Fibroblast of mammary gland (primary cell): ENCODE measurements at regions not wholly inside any gene's neighbourhood (a gene's known extent, or its start where the extent isn't known, plus 50 kb on each side); places are given as distances from the start of the nearest gene placed in this dataset.

Experiments used
- DNase-seq: peaks from one replicate; pipeline ENCODE4 v3.0.0-alpha.2; 2010; ENCODE audit warnings: low read depth
- H3K4me3 ChIP-seq: 2 replicates; pipeline ENCODE4 v1.5.1; 2011; ENCODE audit warnings: low read depth, mild to moderate bottlenecking, low read length, moderate library complexity; ENCODE audit not compliant: control insufficient read depth
- TF ChIP-seq, protein P1 (sequence below): conservative IDR thresholded peaks from 2 replicates; pipeline ENCODE4 v1.5.1; 2011; ENCODE audit warnings: low read depth, low read length, inconsistent platforms; ENCODE audit not compliant: control insufficient read depth, insufficient read depth

DNA sequence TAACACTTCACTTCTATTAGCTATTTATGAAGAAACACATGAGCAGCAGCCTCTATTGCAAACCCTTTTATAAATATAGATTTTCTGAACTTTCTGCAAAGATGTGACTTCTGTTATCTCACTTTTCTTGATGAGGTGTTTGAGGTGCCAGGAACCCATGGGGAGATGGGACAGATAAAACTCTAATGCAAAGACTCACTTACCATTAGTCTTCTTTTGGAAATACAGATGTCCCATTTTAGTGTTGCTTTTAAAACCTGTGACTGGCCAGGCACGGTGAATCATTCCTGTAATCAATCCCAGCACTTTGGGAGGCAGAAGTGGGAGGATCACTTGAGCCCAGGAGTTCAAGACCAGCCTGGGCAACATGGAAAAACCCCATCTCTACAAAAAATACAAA is 171.3 kb upstream of the GAS1 start:
- no peak overlapping the region for H3K4me3 ChIP-seq
- TF ChIP-seq, protein P1, sequence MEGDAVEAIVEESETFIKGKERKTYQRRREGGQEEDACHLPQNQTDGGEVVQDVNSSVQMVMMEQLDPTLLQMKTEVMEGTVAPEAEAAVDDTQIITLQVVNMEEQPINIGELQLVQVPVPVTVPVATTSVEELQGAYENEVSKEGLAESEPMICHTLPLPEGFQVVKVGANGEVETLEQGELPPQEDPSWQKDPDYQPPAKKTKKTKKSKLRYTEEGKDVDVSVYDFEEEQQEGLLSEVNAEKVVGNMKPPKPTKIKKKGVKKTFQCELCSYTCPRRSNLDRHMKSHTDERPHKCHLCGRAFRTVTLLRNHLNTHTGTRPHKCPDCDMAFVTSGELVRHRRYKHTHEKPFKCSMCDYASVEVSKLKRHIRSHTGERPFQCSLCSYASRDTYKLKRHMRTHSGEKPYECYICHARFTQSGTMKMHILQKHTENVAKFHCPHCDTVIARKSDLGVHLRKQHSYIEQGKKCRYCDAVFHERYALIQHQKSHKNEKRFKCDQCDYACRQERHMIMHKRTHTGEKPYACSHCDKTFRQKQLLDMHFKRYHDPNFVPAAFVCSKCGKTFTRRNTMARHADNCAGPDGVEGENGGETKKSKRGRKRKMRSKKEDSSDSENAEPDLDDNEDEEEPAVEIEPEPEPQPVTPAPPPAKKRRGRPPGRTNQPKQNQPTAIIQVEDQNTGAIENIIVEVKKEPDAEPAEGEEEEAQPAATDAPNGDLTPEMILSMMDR = no peak
- DNase-seq = peak; percentile 47

DNA sequence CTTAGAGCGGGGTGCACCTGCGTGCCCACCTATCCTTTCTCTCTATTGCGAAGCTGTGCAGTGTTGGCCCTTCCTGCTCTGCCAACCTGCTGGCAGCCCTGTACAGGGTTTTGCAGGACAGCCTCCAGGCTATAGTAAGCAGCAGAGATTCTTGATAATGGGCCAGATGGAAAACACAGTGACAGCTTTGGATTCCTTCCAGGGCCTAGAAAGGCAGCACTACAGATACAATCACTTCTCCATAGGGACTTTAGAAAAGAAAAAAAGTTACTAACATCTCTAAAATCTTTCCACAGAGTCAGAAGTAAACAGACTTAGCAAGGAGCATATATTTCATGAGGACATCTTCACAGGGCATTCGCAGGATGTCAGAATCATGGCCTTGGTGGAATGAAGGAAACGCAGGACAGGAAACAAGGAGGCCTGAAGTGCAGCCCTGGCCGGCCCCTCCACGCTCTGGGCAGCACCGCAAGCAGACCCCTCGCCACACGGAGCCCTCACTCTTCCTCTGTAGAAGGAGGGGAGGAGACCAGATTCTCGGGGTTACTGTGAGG is 172.1 kb upstream of the GAS1 start:
- no peak overlapping the region for H3K4me3 ChIP-seq
- TF ChIP-seq, protein P1 = no peak
- DNase-seq = peak; percentile 90

DNA sequence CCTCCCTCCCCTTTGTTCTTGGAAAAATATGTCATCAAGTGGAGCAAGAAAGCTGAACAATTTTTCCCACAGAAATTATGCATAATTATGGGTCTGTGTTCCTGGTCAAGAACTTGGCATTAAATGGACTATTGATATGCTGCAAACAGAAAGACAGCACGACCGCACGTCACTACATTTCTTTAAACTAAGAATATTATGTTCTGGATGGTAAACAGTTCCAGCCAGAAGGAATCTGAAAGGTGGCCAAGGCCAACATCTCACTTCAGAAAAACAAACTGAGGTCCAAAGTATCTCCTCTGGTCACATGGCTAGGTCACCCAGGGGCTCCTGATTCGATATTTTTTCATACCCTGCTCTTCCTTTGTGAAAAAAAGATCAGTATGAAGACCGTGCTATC is 173.3 kb upstream of the GAS1 start:
- TF ChIP-seq, protein P1 = no peak
- no peak overlapping the region for H3K4me3 ChIP-seq
- no peak for DNase-seq

DNA sequence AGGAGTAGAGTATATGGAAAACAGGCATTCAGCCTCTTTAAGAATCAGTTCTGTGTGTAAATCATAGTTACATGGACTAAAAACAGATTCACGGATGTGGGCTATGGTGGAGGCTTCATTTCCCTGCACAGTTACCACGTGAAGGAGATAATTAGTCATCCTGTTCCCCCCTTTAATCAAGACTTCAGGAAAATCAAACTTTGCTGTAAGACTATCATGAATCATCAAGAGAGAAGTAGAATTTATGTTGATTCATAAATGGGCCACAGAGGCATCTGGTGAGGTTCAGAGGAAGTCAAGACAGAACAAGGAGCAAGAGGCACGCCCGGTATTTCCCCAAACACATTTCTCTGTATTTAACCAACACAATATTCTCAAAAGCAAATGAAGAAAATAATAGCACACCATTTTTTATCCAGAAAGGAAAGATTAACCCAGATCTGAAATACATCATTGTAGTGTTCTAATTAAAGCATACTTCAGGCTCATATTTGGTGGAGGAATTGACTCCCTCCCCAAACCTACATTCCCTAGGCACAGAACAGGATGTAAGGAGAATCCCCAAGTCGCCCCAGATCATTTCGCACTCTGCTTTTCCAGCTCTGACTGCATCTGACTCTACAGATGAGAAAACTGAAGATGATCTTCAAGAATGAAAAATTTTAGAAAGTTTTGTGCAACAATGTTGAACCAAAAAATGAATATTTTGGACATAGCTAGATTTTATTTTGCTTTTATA is 175.8 kb upstream of the GAS1 start:
- TF ChIP-seq, protein P1 = no peak
- H3K4me3 ChIP-seq = no peak overlapping the region
- peak; percentile 95 for DNase-seq

DNA sequence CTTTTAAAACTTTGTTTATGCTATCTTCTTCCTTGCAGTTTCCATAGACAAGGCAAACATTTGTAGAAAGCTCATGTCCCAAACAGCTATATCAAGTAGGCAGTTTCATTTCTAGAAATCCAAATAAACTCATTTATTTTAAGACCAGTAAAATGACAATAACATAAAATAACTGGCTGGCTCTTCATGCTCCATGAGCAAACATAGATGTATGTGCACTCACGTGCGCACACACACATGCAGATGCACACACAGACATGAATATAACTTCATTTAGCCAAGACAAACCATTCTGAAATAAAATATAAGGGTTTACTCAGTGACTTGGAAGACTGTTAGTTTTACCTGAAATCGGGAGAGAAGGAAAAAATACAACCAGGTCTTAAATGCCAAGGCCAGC is 176.5 kb upstream of the GAS1 start:
- DNase-seq = no peak
- TF ChIP-seq, protein P1 = no peak
- H3K4me3 ChIP-seq = no peak overlapping the region

DNA sequence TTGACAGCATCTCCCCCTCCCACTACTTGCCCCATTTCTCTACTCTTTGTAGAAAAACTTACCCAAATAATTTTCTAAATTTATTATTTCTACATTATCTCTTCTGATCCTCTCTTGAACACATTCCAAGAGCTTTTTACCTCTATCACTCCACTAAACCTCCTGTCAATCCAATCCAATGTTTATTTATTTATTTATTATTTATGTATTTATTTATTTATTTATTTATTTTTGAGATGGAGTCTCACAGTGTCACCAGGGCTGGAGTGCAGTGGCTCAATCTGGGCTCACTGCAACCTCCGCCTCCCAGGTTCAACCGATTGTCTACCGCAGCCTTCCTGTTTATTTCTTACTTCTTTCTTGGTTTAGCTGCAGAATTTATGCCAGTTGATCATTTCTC is 178.5 kb upstream of the GAS1 start:
- no peak overlapping the region for H3K4me3 ChIP-seq
- no peak for DNase-seq
- TF ChIP-seq, protein P1 = no peak
